Astrocyte (in vitro differentiated cells and primary cell): ENCODE measurements at regions not wholly inside any gene's neighbourhood (a gene's known extent, or its start where the extent isn't known, plus 50 kb on each side); places are given as distances from the start of the nearest gene placed in this dataset.

Experiments used
- EZH2 ChIP-seq: IDR thresholded peaks from 2 replicates; pipeline ENCODE4 v1.6.1; 2012; ENCODE audit warnings: mild to moderate bottlenecking, low read length, inconsistent platforms; ENCODE audit not compliant: insufficient read depth
- TF ChIP-seq, protein P1 (sequence below): IDR thresholded peaks from 2 replicates; pipeline ENCODE4 v1.5.1; 2011; ENCODE audit warnings: low read depth, mild to moderate bottlenecking, inconsistent platforms, low read length, moderate library complexity; ENCODE audit not compliant: insufficient read depth

DNA sequence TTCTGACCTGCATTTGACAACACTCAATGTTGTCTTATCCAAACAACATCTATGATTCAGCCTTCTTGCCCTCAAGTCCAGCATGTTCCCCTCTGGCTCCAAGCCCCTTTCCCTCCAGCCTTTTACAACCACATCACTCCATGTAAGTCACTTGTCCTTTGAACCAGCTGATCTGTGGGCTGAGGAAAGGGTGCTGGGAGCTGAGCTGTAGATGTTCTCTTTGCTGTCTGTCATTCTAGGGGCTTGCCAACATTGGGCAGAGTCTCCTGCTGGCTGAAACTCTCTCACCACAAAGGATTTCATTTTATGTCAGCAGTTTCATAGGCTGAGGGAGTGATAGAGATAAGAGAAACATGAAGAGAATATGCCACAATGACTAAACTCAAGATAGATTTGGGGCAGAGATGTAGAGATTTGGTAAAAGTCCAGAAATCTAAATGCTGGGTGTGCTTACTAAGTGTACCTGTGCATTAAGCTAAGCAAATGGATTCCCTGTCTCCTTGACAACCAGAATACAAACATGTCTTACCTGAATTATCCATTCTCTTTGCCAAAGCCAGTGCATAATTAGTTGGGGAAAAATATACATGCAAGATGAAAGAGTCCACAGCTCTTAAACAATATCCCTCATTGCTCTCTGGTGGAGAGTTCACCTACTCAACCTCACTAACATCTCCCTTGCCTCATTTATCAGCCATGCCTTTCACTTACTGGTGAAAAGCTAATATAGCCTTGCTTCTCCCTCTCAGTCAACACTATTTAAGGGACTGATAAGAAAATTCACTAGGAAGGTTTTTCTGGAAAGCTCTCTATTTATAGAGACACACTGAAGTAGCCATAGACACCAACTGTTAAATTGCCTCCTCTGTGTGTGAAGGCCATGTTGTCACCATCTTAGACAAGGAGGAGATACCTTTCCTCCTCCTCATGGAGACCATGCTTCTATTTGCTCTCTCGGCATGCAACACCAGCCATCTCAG lies 175.5 kb upstream of the SERP2 start:
- TF ChIP-seq, protein P1, sequence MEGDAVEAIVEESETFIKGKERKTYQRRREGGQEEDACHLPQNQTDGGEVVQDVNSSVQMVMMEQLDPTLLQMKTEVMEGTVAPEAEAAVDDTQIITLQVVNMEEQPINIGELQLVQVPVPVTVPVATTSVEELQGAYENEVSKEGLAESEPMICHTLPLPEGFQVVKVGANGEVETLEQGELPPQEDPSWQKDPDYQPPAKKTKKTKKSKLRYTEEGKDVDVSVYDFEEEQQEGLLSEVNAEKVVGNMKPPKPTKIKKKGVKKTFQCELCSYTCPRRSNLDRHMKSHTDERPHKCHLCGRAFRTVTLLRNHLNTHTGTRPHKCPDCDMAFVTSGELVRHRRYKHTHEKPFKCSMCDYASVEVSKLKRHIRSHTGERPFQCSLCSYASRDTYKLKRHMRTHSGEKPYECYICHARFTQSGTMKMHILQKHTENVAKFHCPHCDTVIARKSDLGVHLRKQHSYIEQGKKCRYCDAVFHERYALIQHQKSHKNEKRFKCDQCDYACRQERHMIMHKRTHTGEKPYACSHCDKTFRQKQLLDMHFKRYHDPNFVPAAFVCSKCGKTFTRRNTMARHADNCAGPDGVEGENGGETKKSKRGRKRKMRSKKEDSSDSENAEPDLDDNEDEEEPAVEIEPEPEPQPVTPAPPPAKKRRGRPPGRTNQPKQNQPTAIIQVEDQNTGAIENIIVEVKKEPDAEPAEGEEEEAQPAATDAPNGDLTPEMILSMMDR: no peak
- no peak for TF ChIP-seq EZH2
